Stimulated activated CD4-positive, alpha-beta T cell treated with anti-CD3 and anti-CD28 coated beads, TNF-alpha, amount 100 ng/mL, for 48 hours (primary cell): ENCODE measurements at regions not wholly inside any gene's neighbourhood (a gene's known extent, or its start where the extent isn't known, plus 50 kb on each side); places are given as distances from the start of the nearest gene placed in this dataset.

ENCODE experiments used
- DNase-seq, 3 donors: peaks; one replicate each; pipeline ENCODE4 v3.0.0-alpha.2; 2020; ENCODE audit warnings: low read depth in 3 of 3

DNA sequence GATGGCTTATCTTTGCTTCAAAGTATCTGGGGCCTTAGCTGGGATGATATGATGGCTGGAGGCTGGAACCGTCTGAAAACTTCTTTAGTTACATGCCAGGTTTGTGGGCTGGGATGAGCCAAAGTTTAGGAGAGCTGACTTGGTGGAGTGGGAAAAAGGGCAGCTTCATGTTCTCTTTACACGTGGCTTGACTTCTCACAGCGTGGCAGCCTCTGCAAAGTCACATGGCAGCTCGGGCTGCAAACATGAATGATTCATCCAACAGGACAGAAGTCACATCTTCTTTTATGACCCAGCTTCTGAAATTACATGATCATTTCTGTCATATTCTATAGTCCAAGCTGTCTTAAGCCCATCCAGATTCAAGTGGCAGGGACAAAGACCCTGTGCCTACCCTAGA, 176.0 kb downstream of the OLFM4 start:
- DNase-seq: no peak

DNA sequence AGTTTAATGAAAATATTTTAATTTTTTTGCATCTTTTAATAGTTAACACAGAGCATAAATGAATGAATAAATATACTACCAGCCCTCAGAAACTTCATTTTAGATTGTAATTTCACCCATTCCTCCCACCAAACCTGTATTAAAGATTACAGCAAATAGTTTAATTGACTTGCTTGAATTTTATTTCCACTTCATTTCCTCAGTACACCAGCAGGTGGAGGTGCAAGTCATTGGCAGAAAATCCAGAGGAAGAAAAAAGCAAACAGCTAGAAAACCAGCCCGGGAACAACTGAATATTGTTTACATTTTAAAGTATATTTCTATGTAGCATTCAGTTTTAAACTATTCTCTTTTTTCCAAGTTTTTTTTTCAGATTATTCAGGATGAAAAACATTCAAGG, 177.8 kb downstream of the OLFM4 start:
- no peak for DNase-seq

GRCh38 chr13:53207556-53207955, 178.9 kb downstream of the OLFM4 start:
- no peak for DNase-seq

GRCh38 chr13:53214433-53214832, 185.8 kb downstream of the OLFM4 start:
- DNase-seq: no peak

DNA sequence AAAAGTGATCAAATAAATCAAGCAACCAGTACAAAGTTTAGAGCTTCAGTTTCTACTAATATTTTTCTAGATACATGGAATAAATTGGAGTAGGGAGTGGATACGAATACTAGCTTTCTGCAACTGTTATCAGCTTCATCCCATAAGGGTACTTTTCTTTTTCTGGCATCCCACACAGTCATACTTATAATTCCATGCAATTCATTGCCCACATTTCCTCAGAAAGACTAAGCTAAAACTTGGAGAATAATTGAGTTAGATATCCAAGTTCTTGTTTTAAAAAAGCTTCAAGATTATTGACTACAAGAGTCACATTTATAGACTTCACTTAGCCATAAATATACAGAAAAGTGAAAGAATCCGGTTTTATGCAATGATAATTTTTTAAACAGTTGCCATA, 186.9 kb downstream of the OLFM4 start:
- DNase-seq: no peak

- no peak for DNase-seq
Measured at GRCh38 chr13:53216773-53217172, 188.2 kb downstream of the OLFM4 start.

DNA sequence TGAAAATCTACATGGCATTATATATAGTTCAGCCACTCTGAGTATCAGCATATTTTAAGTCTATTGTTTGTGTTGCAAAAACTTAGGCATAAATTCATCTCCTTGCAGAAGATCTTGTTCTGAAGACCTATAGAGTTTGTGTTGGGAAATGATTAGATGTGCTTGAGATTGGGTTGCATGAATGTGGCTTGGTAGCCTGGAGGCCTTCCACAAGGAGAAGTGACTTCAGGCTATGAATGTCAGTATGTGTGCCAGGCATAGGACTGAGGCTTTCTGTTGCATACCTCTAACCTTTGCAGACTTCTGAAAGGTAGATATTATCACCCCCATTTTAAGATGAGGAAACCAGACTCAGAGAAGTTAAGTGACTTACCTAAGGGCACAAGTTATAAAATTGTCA, 188.6 kb downstream of the OLFM4 start:
- DNase-seq: no peak

DNA sequence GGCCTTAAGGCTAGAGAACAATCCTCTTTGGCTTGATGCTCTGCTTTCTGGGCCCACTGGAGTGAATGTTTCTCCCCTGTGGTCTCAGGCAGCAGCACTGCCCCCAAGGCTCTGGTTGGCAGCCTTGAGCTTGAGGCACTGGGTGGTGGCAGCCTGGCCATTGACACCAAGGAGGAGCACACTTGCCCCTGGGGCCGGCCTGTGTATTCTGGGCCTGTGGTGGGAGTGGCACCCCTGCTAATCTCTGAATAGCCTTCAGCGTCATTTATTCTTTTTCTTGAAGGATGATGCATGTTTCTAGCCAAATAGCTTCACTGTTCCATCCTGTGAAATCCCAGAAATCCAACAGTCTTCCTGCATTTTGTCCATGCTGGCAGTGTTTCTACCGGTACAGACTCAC, 191.4 kb downstream of the OLFM4 start:
- DNase-seq: no peak

- DNase-seq: no peak
Measured at GRCh38 chr13:53237696-53238095, 209.1 kb downstream of the OLFM4 start.

DNA sequence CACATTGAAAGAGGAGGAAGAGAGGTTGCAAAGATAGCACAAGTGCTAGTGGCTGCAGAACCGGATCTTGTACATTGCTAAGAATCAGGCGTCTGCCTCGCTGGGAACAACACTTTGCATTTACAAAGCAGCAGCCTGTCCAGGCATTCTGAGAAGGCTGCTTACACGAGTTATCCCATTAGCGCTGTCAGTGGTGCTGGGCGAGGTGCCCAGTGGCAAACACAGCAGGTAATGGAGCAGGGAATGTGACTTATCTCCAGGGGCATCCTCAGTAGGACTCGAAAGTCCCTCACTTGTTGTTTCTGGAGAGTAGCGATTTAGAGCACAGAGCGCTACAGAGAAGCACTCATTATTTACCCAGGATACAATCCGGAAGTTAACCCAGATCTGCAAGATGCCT, 209.6 kb downstream of the OLFM4 start:
- no peak for DNase-seq

GRCh38 chr13:53240401-53241025, 211.9 kb downstream of the OLFM4 start:
- DNase-seq: no peak

DNA sequence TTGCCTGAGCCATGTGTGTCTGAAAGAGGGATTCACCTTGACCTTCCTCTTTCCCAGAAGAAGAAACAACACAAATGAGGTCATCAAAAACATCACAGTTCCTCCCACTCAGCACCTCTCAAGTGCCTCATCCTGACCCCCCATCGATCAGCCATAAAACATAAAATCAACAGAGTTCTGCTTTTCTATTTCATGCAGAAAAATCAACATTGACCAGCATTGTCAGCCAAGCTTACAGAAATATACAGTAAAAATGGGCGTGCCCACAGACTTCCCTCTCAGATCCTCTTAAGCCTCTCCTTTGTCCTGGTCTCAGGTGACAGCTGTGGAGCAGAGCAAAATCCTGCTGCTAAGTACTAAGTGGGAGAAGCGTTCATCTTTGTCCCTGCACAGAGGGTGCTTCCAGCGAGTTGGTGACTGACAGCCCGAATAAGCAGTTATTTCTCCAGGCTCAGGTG, 213.3 kb downstream of the OLFM4 start:
- no peak for DNase-seq

- DNase-seq: no peak
Measured at GRCh38 chr13:53249236-53249635, 220.6 kb downstream of the OLFM4 start.

GRCh38 chr13:53250272-53250875, 221.8 kb downstream of the OLFM4 start:
- DNase-seq: peak in 1 of 3 donors; percentile 2

- DNase-seq: no peak
Measured at GRCh38 chr13:53250977-53251376, 222.4 kb downstream of the OLFM4 start.

DNA sequence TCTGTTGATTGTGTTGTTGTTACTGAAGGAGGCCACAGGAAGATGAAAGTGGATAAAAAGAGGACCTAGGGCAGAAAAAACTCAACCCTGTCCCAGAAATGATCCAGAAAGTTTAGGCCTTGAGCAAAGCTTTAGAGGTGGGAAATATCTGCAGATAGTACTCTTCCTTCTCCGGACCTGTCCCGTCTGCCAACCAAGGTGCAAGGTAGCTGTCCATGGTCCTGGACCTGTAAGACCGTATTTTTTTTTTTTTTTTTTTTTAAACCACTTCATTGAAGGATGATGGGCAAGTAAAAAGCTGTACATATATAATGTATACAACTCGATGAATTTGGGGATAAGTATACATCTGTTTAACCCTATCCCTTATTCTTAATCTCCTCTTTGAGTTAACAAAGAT, 225.9 kb downstream of the OLFM4 start:
- DNase-seq: no peak

DNA sequence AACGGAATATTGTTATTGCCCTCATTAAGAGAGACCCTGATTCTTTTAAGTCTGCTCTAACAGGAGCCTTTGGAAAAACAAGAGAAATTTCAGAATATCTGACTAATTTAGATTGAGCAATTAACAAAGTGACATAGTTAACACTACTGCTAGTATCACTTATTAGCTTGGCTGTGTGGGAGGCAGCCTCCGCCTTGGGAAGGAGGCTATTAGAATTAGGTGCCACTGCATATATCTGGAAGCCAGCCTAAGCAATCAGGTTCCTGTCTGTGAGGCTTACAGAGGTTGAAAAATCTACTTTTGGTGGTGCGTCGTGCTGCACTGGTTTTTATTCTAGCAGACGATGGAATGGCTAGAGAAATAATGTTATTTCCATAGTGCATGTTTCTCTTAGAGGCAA, 227.2 kb downstream of the OLFM4 start:
- no peak for DNase-seq

GRCh38 chr13:53260594-53260993, 232.0 kb downstream of the OLFM4 start:
- no peak for DNase-seq

GRCh38 chr13:53264751-53265385, 236.3 kb downstream of the OLFM4 start:
- DNase-seq: no peak

- no peak for DNase-seq
Measured at GRCh38 chr13:53266757-53267156, 238.1 kb downstream of the OLFM4 start.

DNA sequence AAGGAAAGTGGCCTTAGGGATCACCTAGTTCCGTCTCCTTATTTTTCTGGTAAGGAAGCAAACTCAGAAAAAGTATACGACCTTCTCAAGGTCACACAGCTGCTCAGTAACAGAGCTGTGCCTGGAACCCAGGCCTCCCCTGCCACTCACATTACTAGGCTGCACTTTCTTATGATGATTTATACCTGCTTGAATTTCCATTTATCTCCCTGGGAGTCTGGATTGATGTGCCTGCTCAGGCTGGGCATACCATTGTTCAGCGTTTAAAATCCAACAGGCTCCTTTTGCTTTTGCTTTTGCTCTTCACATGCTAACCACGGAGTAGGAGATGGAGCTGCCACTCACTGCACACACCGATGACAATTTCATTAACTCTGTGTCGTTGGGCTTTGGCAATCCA, 241.0 kb downstream of the OLFM4 start:
- no peak for DNase-seq

GRCh38 chr13:53272873-53273272, 244.3 kb downstream of the OLFM4 start:
- no peak for DNase-seq

DNA sequence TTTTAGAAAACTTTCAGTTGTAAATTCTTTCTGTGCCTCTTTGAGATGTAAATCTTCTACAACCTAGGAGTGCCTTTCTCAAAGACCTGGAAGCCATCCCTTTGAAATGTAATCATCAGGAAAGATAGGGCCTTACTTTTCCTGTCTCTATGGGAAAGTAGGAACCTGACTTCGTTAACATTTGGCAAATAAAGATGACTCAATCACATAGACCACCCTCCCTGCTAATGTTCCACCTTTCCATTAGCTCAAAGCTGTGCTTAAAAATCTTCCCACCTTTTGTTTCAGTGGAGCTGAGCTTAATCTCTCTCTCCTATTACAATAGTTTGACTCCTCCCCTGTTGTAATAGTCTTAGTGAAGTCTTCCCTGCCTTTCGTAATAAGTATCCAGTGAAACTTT, 247.7 kb downstream of the OLFM4 start:
- DNase-seq: no peak
